K562 (cell line): ENCODE measurements at regions not wholly inside any gene's neighbourhood (a gene's known extent, or its start where the extent isn't known, plus 50 kb on each side); places are given as distances from the start of the nearest gene placed in this dataset.

Source experiments
- ATAC-seq: fragments of 200-7000 bp; cut with Tn5 transposase; 3 replicates; pipeline ENCODE4 v1.9.1; 2020; ENCODE audit warnings: moderate library complexity
- BruUV-seq: library from RNA; stranded (reverse); fragments of 400-500 nt; replicated peaks from 2 replicates; lab custom pipeline; 2021; lab: Mats Ljungman, UMichigan
- CTCF ChIA-PET: fragments of 300-600 bp; formaldehyde crosslinking; extraction: SDS; loops from one replicate; lab custom pipeline; 2021; ENCODE audit warnings: low intra/inter-chr PET ratio; lab: Yijun Ruan, JAX
- POLR2A ChIA-PET: fragments of 300-600, 350-650 bp; sonication (Branson Sonifier 250); formaldehyde crosslinking; extraction: SDS; loops from one replicate; lab custom pipeline; 2021; ENCODE audit warnings: antibody characterized with exemption, inconsistent platforms; lab: Yijun Ruan, JAX
- DNase-seq, 4 experiments: peaks; one replicate each; pipeline versions ENCODE4 v3.0.0 to v3.0.0-alpha.2; 2011 to 2018; ENCODE audit warnings: low spot score in 3 of 4, mixed read lengths in 3 of 4; ENCODE audit errors: extremely low read depth in 1 of 4
- FAIRE-seq: peaks from 2 replicates; lab custom pipeline; 2011; peaks lifted over from hg19 to GRCh38; lab: Jason Lieb, UNC
- H2AFZ ChIP-seq: 2 replicates; pipeline ENCODE4 v1.6.0; 2011; ENCODE audit warnings: low read depth, low read length, control low read depth, inconsistent platforms
- H3K27ac ChIP-seq: fragments of 200-600 bp; 3 replicates; pipeline ENCODE4 v1.8.0; 2011; ENCODE audit warnings: low read depth, mild to moderate bottlenecking, control low read depth, inconsistent platforms, low read length, moderate library complexity, mixed read lengths; ENCODE audit errors: extremely low read depth
- H3K27me3 ChIP-seq, 2 experiments: fragments of 300-600 bp in 1 of 2; 2 replicates in 1 of 2; 3 replicates in 1 of 2; pipeline versions ENCODE4 v1.6.0 to v1.8.0; 2011; ENCODE audit warnings: inconsistent platforms in 2 of 2, low read length in 2 of 2, mild to moderate bottlenecking in 1 of 2, mixed read lengths in 1 of 2, moderate library complexity in 1 of 2; ENCODE audit not compliant: control insufficient read depth in 2 of 2, insufficient read depth in 2 of 2
- H3K36me3 ChIP-seq: fragments of 300-600 bp; 3 replicates; pipeline ENCODE4 v1.8.0; 2011; ENCODE audit warnings: mild to moderate bottlenecking, low read length, inconsistent platforms; ENCODE audit not compliant: control insufficient read depth, insufficient read depth
- H3K4me1 ChIP-seq, 2 experiments: fragments of 200-600 bp in 1 of 2; replicated peaks in 1 of 2; 2 replicates in 1 of 2; 3 replicates in 1 of 2; pipeline versions ENCODE4 v1.5.1 to v1.8.0; 2011; ENCODE audit warnings: inconsistent platforms in 2 of 2, low read length in 2 of 2, mild to moderate bottlenecking in 1 of 2, mixed read lengths in 1 of 2, moderate library complexity in 1 of 2; ENCODE audit not compliant: control insufficient read depth in 2 of 2, insufficient read depth in 2 of 2
- H3K4me2 ChIP-seq: 2 replicates; pipeline ENCODE4 v1.6.1; 2011; ENCODE audit warnings: low read length, control low read depth, inconsistent platforms, mixed read lengths; ENCODE audit not compliant: insufficient read depth
- H3K4me3 ChIP-seq: fragments of 200-600 bp; sonication (generic), shearing (Covaris generic); 2 replicates; pipeline ENCODE4 v1.5.1; 2016; ENCODE audit warnings: control low read depth, inconsistent platforms
- H3K79me2 ChIP-seq: fragments of 200-600 bp; 3 replicates; pipeline ENCODE4 v1.8.0; 2011; ENCODE audit warnings: low read length, inconsistent platforms; ENCODE audit not compliant: control insufficient read depth, insufficient read depth
- H3K9ac ChIP-seq, 2 experiments: 2 replicates each; pipeline versions ENCODE4 v1.6.0 to v1.6.1; 2011; ENCODE audit warnings: low read depth in 2 of 2, low read length in 2 of 2, control low read depth in 1 of 2, inconsistent platforms in 1 of 2, mild to moderate bottlenecking in 1 of 2, mixed read lengths in 1 of 2; ENCODE audit not compliant: insufficient read depth in 1 of 2
- H3K9me1 ChIP-seq: one replicate; pipeline ENCODE4 v1.6.0; 2011; ENCODE audit warnings: inconsistent platforms, mild to moderate bottlenecking, low read length, moderate library complexity; ENCODE audit not compliant: control insufficient read depth, insufficient read depth
- H3K9me3 ChIP-seq: replicated peaks from 2 replicates; pipeline ENCODE4 v1.5.1; 2011; ENCODE audit warnings: low read depth, low read length, inconsistent platforms; ENCODE audit not compliant: control insufficient read depth, insufficient read depth
- H4K20me1 ChIP-seq: replicated peaks from 2 replicates; pipeline ENCODE4 v1.6.1; 2011; ENCODE audit warnings: low read length, inconsistent platforms, mixed read lengths; ENCODE audit not compliant: control insufficient read depth, insufficient read depth
- ESRRA ChIP-seq: fragments of 450-650 bp; IDR thresholded peaks from 2 replicates; pipeline ENCODE4 v1.6.1; 2014; ENCODE audit warnings: low read depth, mild to moderate bottlenecking, moderate library complexity, borderline replicate concordance
- FOXP1 ChIP-seq: sonication (generic); formaldehyde crosslinking; IDR thresholded peaks from 2 replicates; pipeline ENCODE4 v1.8.0; 2022; ENCODE audit warnings: mild to moderate bottlenecking, missing genetic modification reagents
- MNT ChIP-seq, 2 experiments: fragments of 450-650 bp; conservative IDR thresholded peaks; 2 replicates each; pipeline ENCODE4 v1.6.1; 2017; ENCODE audit warnings: mild to moderate bottlenecking in 2 of 2, moderate library complexity in 2 of 2
- NCOA6 ChIP-seq: fragments of 450-650 bp; IDR thresholded peaks from 2 replicates; pipeline ENCODE4 v1.6.1; 2017; ENCODE audit warnings: mild to moderate bottlenecking
- RBM15 ChIP-seq: fragments of 200-400 bp; formaldehyde crosslinking; IDR thresholded peaks from 2 replicates; pipeline ENCODE4 v1.6.1; 2018; ENCODE audit warnings: mild to moderate bottlenecking, low read length, moderate library complexity; ENCODE audit not compliant: insufficient read depth
- RCOR1 ChIP-seq, 2 experiments: IDR thresholded peaks; 2 replicates each; pipeline ENCODE4 v1.6.1; 2012; ENCODE audit warnings: low read depth in 2 of 2, low read length in 2 of 2, borderline replicate concordance in 1 of 2, improper control_type of control experiment in 1 of 2
- SETDB1 ChIP-seq: IDR thresholded peaks from one replicate; pipeline ENCODE4 v1.6.1; 2012; ENCODE audit warnings: low read length, control low read depth, inconsistent platforms
- TAF15 ChIP-seq: fragments of 200-400 bp; formaldehyde crosslinking; IDR thresholded peaks from 2 replicates; pipeline ENCODE4 v1.6.1; 2017; ENCODE audit warnings: mild to moderate bottlenecking, low read depth, low read length, moderate library complexity
- ZNF146 ChIP-seq: IDR thresholded peaks from one replicate; pipeline ENCODE4 v1.6.1; 2018; ENCODE audit warnings: missing compliant biosample characterization; ENCODE audit not compliant: unreplicated experiment
- ZNF668 ChIP-seq: fragments of 250-450 bp; sonication (Bioruptor Pico); IDR thresholded peaks from 2 replicates; pipeline ENCODE4 v1.8.0; 2022; ENCODE audit warnings: mild to moderate bottlenecking, inconsistent platforms
- ZNF766 ChIP-seq: fragments of 200-800 bp; sonication (Bioruptor generic); conservative IDR thresholded peaks from 2 replicates; pipeline ENCODE4 v1.6.1; 2016; ENCODE audit warnings: missing genetic modification characterization, missing compliant biosample characterization
- WGBS: fragments of 100-300 bp; shearing (Covaris generic); methylation state at CpG from one replicate; pipeline ENCODE4 v1.1.6; 2016; ENCODE audit warnings: low coverage, mixed read lengths; ENCODE audit not compliant: insufficient coverage; ENCODE audit errors: missing lambda C conversion rate; 5-methylcytosine and 5-hydroxymethylcytosine counted together
- in situ Hi-C: fragments of 300-500 bp; cut with MboI; formaldehyde crosslinking; loops from 4 replicates; pipeline ENCODE4 v1.15.0; 2018; ENCODE audit warnings: inconsistent platforms, mixed read lengths
- intact Hi-C: fragments of 100-400 bp; cut with micrococcal nuclease; formaldehyde crosslinking; loops from 2 replicates; pipeline ENCODE4 v1.14.2; 2022
- TF ChIP-seq, protein P1 (sequence below): fragments of 450-650 bp; formaldehyde crosslinking; IDR thresholded peaks from 2 replicates; pipeline ENCODE4 v1.4.0; 2020; ENCODE audit warnings: mild to moderate bottlenecking, mixed read lengths

DNA sequence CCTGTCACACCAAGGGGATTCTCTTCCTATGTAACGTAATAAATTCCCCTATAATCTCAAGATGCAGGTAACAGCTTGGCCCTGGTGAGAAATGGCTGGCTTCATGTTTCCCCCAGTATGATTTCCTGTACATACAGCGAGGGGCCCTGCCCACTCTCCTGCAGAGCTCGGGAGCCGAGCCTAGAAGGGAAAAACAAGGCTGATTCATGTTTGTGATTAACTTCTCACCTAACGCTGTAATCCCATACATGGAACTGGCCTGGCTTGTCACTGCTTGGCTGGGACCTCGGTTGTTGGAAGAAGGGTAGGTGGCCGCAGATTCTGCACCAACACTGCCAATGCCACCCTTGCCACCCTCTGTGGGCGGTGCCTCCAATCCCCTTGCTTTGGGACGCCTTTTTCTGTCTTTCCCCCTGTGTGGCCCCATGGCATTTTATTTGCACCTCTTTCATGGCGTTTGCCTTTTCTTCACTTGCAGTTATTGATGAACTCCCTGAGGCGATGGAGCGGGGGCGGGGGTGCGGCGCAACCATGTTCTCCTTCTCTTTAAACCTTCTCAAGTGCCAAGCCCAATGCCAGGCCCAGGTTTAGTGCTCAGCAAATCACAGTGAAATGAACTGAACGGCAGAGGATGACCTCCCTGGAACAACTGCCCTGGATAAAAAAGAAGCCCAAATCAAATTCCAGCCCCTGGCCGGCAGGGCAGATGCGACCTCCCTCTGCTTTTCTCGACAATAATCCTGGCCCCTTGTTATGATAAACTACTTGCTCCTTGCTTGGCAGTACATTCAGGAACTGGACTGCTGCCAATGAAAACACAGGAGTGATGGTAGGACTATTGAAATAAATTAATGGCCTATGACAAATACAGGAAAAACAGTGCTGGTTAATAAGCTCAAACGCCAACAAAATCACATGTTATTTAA, 108.1 kb downstream of the TMEM174 start:
- FAIRE-seq (no peak), DNase-seq (no peak), ATAC-seq (no peak)
- Histone ChIP-seq H2AFZ (no peak overlapping the region), H3K9ac (no peak overlapping the region), H3K79me2 (no peaks in the 10 kb centered on the region), H3K9me3 (no peaks in the 10 kb centered on the region), H4K20me1 (0 out of 2 replicates have a peak, but pooled peaks cover 3% of the 10 kb centered on the region), H3K4me3 (no peak overlapping the region), H3K27ac (no peak overlapping the region), H3K36me3 (no peaks in the 10 kb centered on the region), H3K4me1 (no peaks in the 10 kb centered on the region), H3K9me1 (no peaks in the 10 kb centered on the region), H3K27me3 (peaks cover 21 to 39% of the 10 kb centered on the region in 2 experiments; a peak in 4 of 5 replicates), H3K4me2 (no peak overlapping the region)
- TF ChIP-seq RBM15 = no peak
- no peak for TF ChIP-seq RCOR1 (IDR thresholded peaks at IDR 0.05; ENCODE audit: borderline replicate concordance in 1 of 2, low read depth in 2 of 2, low read length in 2 of 2)
- TF ChIP-seq ZNF146 (CRISPR knock-in tag) = no peak
- TF ChIP-seq ESRRA = no peak
- under 1% methylated on average over 19 of the region's 20 CpGs for WGBS
- no TSS peak for BruUV-seq
- in situ Hi-C loops (no loop called here), intact Hi-C loops (no loop called here)
- ChIA-PET CTCF (no interaction called here), POLR2A (no interaction called here)

DNA sequence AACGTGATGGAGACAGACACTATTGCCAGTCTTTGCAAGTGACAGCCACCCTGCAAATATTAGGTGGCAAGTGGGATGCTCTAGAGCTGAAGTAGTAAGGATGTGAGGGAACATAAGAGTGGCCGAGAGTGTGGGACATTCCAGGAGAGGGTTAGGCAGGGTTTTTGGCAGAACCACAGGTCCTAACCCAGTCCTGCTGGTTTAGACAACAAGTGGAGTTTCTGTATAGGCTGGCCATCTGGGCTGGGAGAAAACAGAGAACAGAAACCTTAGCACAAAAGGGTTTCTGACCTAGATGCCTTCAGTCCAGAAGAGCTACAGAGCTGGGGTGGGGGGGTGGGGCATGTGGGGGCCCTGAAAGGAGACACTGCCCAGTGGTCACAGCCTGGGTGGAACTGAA, 107.4 kb downstream of the TMEM174 start:
- DNase-seq = no peak
- no peak for ATAC-seq
- H3K36me3 ChIP-seq = no peaks in the 10 kb centered on the region
- intact Hi-C loops = no loop called here
- H3K79me2 ChIP-seq = no peaks in the 10 kb centered on the region
- no peaks in the 10 kb centered on the region for H3K4me1 ChIP-seq
- TF ChIP-seq ZNF766 (CRISPR knock-in tag) (no peak), FOXP1 (CRISPR knock-in tag) (no peak), ESRRA (no peak), NCOA6 (no peak), MNT (conservative IDR thresholded peaks at IDR 0.05) (no peak), SETDB1 (no peak), ZNF668 (CRISPR knock-in tag) (no peak), TAF15 (no peak)
- TF ChIP-seq, protein P1, sequence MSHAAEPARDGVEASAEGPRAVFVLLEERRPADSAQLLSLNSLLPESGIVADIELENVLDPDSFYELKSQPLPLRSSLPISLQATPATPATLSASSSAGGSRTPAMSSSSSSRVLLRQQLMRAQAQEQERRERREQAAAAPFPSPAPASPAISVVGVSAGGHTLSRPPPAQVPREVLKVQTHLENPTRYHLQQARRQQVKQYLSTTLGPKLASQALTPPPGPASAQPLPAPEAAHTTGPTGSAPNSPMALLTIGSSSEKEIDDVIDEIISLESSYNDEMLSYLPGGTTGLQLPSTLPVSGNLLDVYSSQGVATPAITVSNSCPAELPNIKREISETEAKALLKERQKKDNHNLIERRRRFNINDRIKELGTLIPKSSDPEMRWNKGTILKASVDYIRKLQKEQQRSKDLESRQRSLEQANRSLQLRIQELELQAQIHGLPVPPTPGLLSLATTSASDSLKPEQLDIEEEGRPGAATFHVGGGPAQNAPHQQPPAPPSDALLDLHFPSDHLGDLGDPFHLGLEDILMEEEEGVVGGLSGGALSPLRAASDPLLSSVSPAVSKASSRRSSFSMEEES (CRISPR knock-in tag) = no peak
- 0 out of 2 replicates have a peak, but pooled peaks cover 3% of the 10 kb centered on the region for H4K20me1 ChIP-seq
- H3K9me3 ChIP-seq = no peaks in the 10 kb centered on the region
- no TSS peak for BruUV-seq
- in situ Hi-C loops = no loop called here
- no peak overlapping the region for H3K27ac ChIP-seq
- ChIA-PET CTCF (no interaction called here), POLR2A (no interaction called here)
- H2AFZ ChIP-seq = no peak overlapping the region
- 0% methylated on average over 2 of the region's 2 CpGs for WGBS
- H3K9ac ChIP-seq = no peak overlapping the region
- no peak for FAIRE-seq
- H3K27me3 ChIP-seq = peaks cover 21 to 39% of the 10 kb centered on the region in 2 experiments; a peak in 4 of 5 replicates
- no peaks in the 10 kb centered on the region for H3K9me1 ChIP-seq
- no peak overlapping the region for H3K4me3 ChIP-seq
- H3K4me2 ChIP-seq = no peak overlapping the region
